HuH-7.5 (cell line): ENCODE measurements at regions not wholly inside any gene's neighbourhood (a gene's known extent, or its start where the extent isn't known, plus 50 kb on each side); places are given as distances from the start of the nearest gene placed in this dataset.
A peak's percentile ranks its signal among the peaks of the same experiment; 100 is the strongest.
"Not testable (repeated sequence)": the region's sequence is repeated elsewhere in the genome, so short reads cannot be mapped to it uniquely, and the experiment has no call there.

Experiments used
- DNase-seq: peaks from one replicate; pipeline ENCODE4 v3.0.0; 2011; ENCODE audit warnings: low spot score

- DNase-seq = no peak
These were observed 52.0 kb upstream of the FYN start for GRCh38 chr6:111925296-111925695.

GRCh38 chr6:111926731-111927302, 53.6 kb upstream of the FYN start:
- DNase-seq = no peak

- no peak for DNase-seq
These were observed 54.1 kb upstream of the FYN start for GRCh38 chr6:111927321-111927720.

- DNase-seq = no peak
These were observed 54.9 kb upstream of the FYN start for GRCh38 chr6:111928139-111928538.

GRCh38 chr6:111934611-111935010, 61.4 kb upstream of the FYN start:
- DNase-seq = not testable (repeated sequence)

- no peak for DNase-seq
These were observed 63.5 kb upstream of the FYN start for GRCh38 chr6:111936718-111937117.

- DNase-seq = no peak
These were observed 65.5 kb upstream of the FYN start for GRCh38 chr6:111938710-111939109.

- DNase-seq = no peak
These were observed 66.7 kb upstream of the FYN start for GRCh38 chr6:111939902-111940301.

GRCh38 chr6:111940801-111941200, 67.5 kb upstream of the FYN start:
- DNase-seq = no peak

GRCh38 chr6:111941686-111942330, 68.6 kb upstream of the FYN start:
- DNase-seq = no peak

GRCh38 chr6:111942561-111942960, 69.3 kb upstream of the FYN start:
- no peak for DNase-seq

GRCh38 chr6:111943266-111943665, 70.0 kb upstream of the FYN start:
- no peak for DNase-seq

GRCh38 chr6:111943726-111944125, 70.5 kb upstream of the FYN start:
- no peak for DNase-seq

- no peak for DNase-seq
These were observed 71.3 kb upstream of the FYN start for GRCh38 chr6:111944541-111944940.

GRCh38 chr6:111949546-111949945, 76.3 kb upstream of the FYN start:
- no peak for DNase-seq

GRCh38 chr6:111949984-111950383, 76.7 kb upstream of the FYN start:
- not testable (repeated sequence) for DNase-seq

- DNase-seq = no peak
These were observed 77.6 kb upstream of the FYN start for GRCh38 chr6:111950661-111951496.

- no peak for DNase-seq
These were observed 78.3 kb upstream of the FYN start for GRCh38 chr6:111951497-111952085.

- DNase-seq = no peak
These were observed 79.0 kb upstream of the FYN start for GRCh38 chr6:111952274-111952673.

GRCh38 chr6:111952821-111953540, 79.7 kb upstream of the FYN start:
- DNase-seq = no peak

- DNase-seq = no peak
These were observed 82.8 kb upstream of the FYN start for GRCh38 chr6:111956098-111956497.

GRCh38 chr6:111957623-111958315, 84.5 kb upstream of the FYN start:
- peak; percentile 12 for DNase-seq
